Osteocyte (in vitro differentiated cells): ENCODE measurements at regions not wholly inside any gene's neighbourhood (a gene's known extent, or its start where the extent isn't known, plus 50 kb on each side); places are given as distances from the start of the nearest gene placed in this dataset.

Source experiments
- DNase-seq: peaks from one replicate; pipeline ENCODE4 v3.0.0; 2021; ENCODE audit warnings: mixed read lengths; ENCODE audit not compliant: unreplicated experiment; ENCODE audit errors: extremely low spot score
- H3K27ac Mint-ChIP-seq: one replicate; pipeline ENCODE4 v1.8.0; 2021; ENCODE audit warnings: mild to moderate bottlenecking, mixed read lengths; ENCODE audit not compliant: unreplicated experiment
- H3K27me3 Mint-ChIP-seq: one replicate; pipeline ENCODE4 v1.8.0; 2021; ENCODE audit warnings: mixed read lengths; ENCODE audit not compliant: unreplicated experiment
- H3K36me3 Mint-ChIP-seq: one replicate; pipeline ENCODE4 v1.8.0; 2021; ENCODE audit warnings: mixed read lengths; ENCODE audit not compliant: unreplicated experiment
- H3K4me1 Mint-ChIP-seq: one replicate; pipeline ENCODE4 v1.8.0; 2021; ENCODE audit warnings: mixed read lengths; ENCODE audit not compliant: unreplicated experiment
- H3K4me3 Mint-ChIP-seq: one replicate; pipeline ENCODE4 v1.8.0; 2021; ENCODE audit warnings: mild to moderate bottlenecking, moderate library complexity, mixed read lengths; ENCODE audit not compliant: unreplicated experiment
- H3K9me3 Mint-ChIP-seq: one replicate; pipeline ENCODE4 v1.8.0; 2021; ENCODE audit warnings: mixed read lengths; ENCODE audit not compliant: unreplicated experiment
- CTCF ChIP-seq: fragments of 200-600 bp; sonication (generic); IDR thresholded peaks from 2 replicates; pipeline ENCODE4 v1.5.0; 2021; ENCODE audit warnings: antibody characterized with exemption, mild to moderate bottlenecking, moderate library complexity

- DNase-seq = no peak
- no peak for TF ChIP-seq CTCF
- Mint-ChIP-seq H3K27me3 (no peaks in the 10 kb centered on the region), H3K27ac (no peak overlapping the region), H3K36me3 (no peaks in the 10 kb centered on the region), H3K4me1 (peaks cover 5% of the 10 kb centered on the region), H3K4me3 (no peak overlapping the region), H3K9me3 (no peaks in the 10 kb centered on the region)
These were observed 637.9 kb downstream of the PLOD2 start for GRCh38 chr3:145522893-145523651.

GRCh38 chr3:145531548-145531947 is 629.4 kb downstream of the PLOD2 start:
- no peaks in the 10 kb centered on the region for H3K9me3 Mint-ChIP-seq

GRCh38 chr3:145533696-145534095 is 627.3 kb downstream of the PLOD2 start:
- peaks cover 9% of the 10 kb centered on the region for H3K27me3 Mint-ChIP-seq
- H3K9me3 Mint-ChIP-seq = no peaks in the 10 kb centered on the region

More at GRCh38 chr3:145531548-145531947, 629.4 kb downstream of the PLOD2 start:
- Mint-ChIP-seq H3K4me1 (no peaks in the 10 kb centered on the region), H3K4me3 (no peak overlapping the region), H3K27me3 (peaks cover 2% of the 10 kb centered on the region), H3K27ac (no peak overlapping the region), H3K36me3 (no peaks in the 10 kb centered on the region)
- TF ChIP-seq CTCF = no peak
- no peak for DNase-seq

GRCh38 chr3:145536461-145536860 is 624.5 kb downstream of the PLOD2 start:
- no peaks in the 10 kb centered on the region for H3K36me3 Mint-ChIP-seq
- peaks cover 7% of the 10 kb centered on the region for H3K27me3 Mint-ChIP-seq
- no peak overlapping the region for H3K4me3 Mint-ChIP-seq
- no peak for TF ChIP-seq CTCF
- no peaks in the 10 kb centered on the region for H3K9me3 Mint-ChIP-seq
- no peak for DNase-seq
- H3K27ac Mint-ChIP-seq = no peak overlapping the region
- no peaks in the 10 kb centered on the region for H3K4me1 Mint-ChIP-seq

More at GRCh38 chr3:145533696-145534095, 627.3 kb downstream of the PLOD2 start:
- Mint-ChIP-seq H3K4me3 (no peak overlapping the region), H3K27ac (no peak overlapping the region), H3K4me1 (no peaks in the 10 kb centered on the region), H3K36me3 (no peaks in the 10 kb centered on the region)
- TF ChIP-seq CTCF = no peak
- no peak for DNase-seq

GRCh38 chr3:145550522-145550921 is 610.5 kb downstream of the PLOD2 start:
- Mint-ChIP-seq H3K27me3 (peaks cover 6% of the 10 kb centered on the region), H3K4me3 (no peak overlapping the region), H3K27ac (no peak overlapping the region), H3K36me3 (no peaks in the 10 kb centered on the region), H3K4me1 (no peaks in the 10 kb centered on the region), H3K9me3 (peaks cover 15% of the 10 kb centered on the region)
- no peak for TF ChIP-seq CTCF
- DNase-seq = no peak
